Ureter (tissue), 1 donor: ENCODE measurements at regions not wholly inside any gene's neighbourhood (a gene's known extent, or its start where the extent isn't known, plus 50 kb on each side); places are given as distances from the start of the nearest gene placed in this dataset.
"Not testable (repeated sequence)": the region's sequence is repeated elsewhere in the genome, so short reads cannot be mapped to it uniquely, and the experiment has no call there.

Experiments used
- DNase-seq: peaks from one replicate; pipeline ENCODE4 v3.0.0-alpha.2; 2020; ENCODE audit warnings: low spot score
- donor health status: DM: yes; HTN: yes; CAD: no.

DNA sequence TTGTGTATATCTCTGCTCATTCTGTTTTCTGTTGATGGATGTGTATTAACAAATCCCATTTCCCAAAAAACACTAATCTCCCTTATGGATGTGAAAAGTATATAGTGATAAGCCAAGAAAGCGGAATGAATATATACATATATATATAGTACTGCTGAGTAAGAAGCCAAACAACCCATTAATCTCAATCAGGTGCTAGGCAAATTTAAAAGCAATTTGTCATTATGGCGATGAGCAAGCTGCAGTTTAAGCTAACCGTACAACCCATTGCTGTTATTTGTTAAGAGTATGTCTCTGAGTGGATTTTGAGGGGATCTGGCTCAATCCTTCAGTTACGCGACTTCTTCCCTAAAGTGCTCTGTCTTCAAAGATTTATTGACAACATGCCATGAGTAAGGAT is 640.4 kb upstream of the ARRDC3 start:
- no peak for DNase-seq

DNA sequence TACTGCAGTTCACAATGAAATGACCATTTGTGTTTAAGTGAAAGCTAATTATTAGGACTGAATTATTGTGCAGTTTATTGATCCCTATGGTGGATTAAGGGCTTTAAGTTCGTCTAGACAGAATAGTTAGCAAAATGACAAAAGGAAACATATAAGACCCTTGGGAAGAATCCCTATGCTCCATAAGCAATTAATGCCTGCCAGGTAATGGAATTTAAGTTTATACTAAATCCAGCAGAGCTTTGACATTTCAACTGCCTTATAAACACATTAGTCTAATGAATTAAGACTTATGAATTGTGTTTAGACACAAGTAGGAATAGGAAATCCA is 640.0 kb upstream of the ARRDC3 start:
- no peak for DNase-seq

DNA sequence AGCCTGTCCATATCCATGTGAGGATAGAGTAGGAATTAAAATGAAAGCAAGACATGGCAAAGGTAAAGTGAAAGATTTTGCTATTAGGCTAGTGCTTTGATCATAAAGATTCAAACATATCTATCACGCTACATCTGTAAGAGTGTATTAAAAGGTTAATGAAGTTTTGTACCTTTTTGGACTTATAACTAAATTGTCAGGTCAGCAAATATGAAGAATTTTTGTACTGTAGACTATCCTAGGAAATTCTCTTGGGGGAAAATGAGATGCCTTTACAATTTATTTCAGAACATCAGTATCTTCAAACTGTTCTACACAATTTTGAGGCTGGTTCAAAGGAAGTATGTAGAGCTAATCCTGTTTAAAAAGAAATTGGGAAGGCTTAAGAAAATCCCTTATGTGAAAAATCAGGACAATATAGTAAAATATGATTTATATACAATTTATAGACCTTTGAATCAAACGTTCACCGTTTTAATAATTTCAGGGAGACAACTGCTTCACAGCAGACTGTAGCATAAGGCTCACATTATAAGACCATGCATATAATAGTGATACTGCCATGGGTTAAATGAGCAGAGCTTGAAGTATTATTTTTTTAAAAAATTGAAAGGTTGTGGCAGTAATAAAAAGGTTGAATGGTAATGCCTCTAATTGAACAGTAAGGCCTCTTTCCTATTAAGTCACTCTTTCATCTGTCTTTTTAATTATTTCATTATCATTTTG is 639.5 kb upstream of the ARRDC3 start:
- no peak for DNase-seq

DNA sequence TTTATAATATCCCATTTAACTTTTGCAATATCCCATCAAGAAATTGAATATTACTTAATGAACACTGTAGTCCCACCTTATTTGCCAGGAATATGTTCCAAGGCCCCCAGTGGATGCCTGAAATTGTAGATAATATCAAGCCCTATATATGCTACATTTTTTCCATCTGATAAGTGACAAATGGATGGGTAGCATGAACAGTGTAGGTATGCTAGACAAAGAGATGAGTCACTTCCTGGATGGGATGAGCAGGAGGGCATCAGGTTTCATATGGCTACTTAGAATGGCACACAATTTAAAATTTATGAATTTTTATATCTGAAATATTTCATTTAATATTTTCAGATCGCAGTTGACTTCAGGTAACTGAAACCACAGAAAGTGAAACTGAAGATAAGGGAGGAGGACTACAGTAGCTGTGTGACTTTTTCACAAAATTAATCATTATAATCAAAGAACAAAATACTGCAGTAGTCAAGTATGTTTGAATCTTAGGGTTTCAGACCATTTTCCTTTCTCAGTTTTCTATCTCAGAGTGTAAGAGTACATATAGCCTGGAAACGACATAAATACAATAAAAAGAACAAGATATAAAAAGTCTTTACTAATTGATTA is 636.4 kb upstream of the ARRDC3 start:
- DNase-seq: no peak

DNA sequence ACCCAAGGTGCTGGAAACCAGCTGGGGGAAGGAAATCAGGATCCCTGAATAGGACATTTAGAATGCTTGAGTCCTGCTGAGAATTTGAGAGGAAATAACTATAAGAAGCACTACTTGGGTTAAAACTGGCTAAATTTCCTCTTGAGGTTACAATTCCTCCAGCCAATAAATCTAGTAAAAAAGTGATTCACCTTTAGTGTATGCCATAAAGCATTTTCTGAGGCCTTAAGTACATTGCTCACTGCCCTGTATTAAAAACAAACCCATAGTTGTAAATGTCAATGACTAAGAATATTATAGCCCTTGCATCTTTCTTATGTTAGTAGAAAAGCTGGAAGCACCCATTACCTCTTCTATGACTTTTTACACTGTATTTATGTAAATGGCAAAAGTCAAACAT is 634.7 kb upstream of the ARRDC3 start:
- no peak for DNase-seq

DNA sequence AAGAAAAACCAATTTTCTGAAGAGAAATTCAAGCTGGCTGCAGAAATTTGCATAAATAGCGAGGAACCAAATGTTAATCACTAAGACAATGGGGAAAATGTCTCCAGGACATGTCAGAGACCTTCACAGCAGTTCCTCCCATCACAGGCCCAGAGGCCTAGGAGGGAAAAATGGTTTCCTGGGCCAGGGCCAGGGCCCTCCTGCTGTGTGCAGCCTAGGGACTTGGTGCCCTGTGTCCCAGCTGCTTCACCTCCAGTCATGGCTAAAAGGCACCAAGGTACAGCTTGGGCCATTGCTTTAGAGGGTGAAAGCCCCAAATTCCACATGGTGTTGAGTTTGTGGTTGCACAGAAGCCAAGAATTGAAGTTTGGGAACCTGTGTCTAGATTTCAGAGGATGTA is 628.7 kb upstream of the ARRDC3 start:
- not testable (repeated sequence) for DNase-seq

DNA sequence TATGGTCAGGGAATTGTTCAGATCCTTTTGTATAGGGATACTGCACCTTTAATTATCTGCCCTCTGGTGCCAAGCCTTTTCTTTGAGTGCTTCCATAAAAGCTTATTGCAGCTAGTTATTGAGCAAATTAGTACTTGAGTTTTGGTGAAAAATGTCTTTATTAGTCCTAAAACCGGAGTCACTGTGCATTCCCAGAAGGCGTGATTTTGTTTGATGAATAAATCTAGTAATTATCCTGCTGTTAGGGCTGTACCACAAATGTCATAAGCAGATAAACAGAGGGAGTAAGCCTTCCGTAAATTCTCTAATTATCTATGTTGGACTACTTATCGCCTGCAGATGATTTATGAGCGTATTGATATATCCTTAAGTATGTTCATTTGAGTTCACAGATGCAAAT is 620.7 kb upstream of the ARRDC3 start:
- no peak for DNase-seq

DNA sequence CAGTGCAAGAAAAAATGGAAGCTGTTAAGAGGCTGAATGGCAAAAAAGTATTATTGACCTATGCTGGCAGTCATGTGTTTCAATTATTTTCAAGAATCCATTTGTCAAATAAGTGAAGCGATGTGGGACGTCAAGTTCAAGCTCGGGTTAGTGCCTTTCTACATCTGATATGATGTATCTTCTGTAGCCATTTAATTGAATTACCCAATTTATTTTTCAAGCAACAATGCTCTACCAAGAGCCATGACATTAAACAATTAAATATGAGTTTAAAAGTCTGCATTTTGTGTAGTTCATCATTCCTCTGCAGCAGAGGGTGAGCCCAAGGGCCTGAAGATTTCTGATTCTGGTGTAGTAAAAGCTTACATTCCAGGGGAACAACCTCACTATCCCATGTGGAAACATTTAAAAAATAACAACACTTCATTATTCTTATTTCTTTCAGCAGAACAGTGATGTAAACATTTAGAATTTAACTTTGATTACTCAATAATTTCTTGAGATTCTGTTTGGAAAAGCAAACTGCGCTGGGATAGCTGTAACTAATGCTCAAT is 619.7 kb upstream of the ARRDC3 start:
- no peak for DNase-seq

DNA sequence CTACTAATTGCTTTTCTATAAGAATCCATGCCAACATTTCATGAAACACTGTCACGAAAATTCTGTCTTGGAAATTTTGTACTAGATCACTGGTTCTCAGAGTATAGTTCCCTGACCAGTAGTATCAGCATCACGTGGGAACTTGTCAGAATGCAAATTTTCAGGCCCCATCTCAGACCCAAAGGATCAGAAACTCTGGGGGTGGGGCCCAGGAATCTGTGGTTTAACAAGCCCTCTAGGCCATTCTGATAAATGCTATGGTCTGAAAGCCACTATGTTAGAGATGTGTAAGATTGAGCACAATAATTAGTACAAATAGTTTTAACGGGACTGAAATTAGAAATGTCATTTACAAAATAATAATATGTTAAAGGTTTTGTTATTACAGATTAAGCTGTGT is 615.7 kb upstream of the ARRDC3 start:
- DNase-seq: no peak

DNA sequence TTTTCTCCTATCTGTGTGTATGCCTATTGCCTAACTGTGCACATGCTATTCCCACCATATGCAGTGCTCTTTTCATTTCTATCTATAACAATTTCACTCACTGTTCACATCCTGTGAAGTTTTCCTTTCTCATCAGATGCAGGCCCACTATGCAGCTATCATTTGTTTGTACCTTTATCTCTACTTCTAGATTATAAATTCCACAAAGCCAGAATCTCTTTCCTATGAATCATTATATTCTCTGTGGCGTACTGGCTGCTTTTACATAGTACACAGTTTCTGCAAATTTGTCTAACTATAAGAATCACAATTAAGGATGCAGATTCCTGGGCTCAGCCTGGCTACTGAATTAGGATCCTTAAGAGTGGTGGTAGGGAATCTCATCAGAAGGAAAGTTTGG is 600.8 kb upstream of the ARRDC3 start:
- DNase-seq: no peak

DNA sequence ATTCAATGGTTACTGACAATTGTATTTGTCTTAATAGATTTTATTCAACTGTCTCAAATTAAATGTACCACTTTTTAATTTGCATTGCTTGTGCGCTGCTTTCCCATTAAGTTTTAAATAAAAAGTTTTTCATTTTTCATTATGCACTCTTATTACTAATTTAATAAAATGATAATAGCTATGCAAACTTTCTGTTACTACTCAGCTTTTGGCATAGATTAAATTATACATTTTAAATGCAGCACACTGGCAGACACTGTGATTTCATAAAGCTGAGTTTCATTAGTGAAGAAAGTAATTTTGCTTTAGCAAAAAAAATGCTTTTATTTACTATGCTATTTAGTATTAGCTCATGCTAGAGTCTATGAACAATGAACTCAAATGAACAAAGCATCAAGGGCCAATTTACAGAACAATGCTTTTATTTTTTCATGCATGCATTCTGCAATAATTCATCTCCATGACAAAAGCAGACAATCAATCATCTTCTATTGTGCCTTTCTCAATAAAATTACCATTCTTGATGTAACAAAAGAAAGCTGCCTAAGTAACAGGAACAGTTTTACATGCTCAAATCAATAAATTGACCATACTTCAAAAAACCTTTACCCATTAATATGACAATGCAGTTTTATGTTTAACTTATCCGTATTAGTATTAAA is 595.2 kb upstream of the ARRDC3 start:
- no peak for DNase-seq

DNA sequence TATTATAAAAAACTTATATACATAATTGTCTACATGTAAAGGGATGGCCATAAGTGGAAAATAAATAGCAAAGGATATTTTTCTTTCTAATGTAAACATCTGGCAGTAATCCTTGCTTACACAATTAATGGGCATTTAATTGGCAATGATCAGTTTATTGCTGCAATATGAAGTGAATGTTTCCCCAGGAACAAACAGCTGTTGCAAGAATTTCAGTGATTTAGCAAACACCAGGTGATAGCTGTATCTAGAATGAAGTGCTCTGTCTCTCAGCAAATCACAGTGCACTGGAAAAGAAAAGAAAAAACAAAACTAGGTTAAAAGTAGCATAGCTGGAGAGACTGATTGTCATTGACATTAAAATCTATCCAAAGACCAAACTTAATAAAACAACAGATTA is 594.5 kb upstream of the ARRDC3 start:
- DNase-seq: no peak

DNA sequence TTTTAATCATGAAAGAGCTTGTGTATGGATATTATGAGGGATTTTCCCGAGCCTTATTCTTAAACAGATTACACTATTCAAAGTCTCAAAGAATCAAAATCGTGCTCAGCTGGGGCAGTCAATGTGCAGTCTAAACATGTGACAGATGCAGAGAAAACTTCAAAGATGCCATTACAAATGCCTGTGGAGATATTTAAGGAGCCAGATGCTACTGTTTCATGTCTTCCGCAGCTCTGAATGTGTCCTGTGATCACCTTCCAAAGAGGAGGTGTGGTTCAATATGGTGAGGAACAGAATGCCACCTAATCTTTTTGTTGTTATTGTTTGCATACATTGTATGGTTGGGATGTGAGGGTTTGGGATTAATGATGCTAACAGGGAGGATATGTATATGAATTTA is 593.3 kb upstream of the ARRDC3 start:
- no peak for DNase-seq

DNA sequence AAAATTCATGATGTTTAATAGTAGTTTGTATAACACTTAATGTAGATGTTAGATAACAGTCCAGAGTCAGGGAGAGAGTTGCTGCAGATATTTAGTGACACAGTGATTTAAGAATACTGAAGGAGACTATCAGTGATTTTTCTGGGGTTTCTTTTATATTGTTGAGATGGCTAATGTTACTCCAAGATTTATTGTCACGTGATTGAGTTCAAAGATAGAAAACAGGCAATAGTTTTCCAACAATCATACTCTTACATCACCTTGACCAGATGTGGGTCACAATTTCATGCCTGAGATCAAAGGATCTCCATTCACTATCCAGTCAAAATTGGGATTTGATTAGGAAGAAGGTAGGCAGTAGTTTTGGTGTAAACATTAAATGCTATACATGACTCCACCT is 580.0 kb upstream of the ARRDC3 start:
- no peak for DNase-seq

DNA sequence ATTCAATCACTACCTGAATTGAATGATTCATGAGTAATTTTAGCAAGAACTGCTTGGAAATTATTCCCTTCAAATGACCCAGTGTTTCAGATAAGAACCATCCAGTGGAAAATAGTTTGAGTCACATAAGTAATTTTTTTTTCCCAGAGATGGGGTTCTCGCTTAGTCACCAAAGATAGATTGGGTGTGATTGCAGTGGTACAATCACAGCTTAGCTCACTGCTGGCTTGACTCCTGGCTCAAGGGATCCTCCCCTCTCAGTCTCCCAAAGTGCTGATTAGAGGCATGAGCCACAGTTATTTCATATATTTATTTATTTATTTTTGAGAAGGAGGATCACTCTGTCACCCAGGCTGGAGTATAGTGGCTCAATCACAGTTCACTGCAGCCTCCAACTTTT is 574.5 kb upstream of the ARRDC3 start:
- DNase-seq: no peak

DNA sequence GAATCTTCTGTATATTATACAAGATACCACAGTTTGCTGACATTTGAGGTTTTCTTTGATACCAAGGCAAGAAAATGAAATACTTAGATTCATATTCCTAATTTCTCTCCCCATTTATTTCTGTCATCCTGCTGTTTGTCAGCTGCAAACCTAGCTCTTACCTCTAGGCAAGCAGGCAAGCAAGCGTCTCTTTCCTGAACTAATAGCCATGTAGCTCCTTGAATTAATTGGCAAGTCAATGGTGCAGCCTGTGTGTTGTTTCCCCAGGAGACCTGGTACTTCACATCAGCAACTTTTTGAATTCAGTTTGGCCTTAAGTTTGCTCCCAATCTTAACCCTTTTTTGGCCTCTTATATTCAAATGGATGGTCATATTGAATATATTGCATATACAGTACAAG is 573.6 kb upstream of the ARRDC3 start:
- DNase-seq: no peak

DNA sequence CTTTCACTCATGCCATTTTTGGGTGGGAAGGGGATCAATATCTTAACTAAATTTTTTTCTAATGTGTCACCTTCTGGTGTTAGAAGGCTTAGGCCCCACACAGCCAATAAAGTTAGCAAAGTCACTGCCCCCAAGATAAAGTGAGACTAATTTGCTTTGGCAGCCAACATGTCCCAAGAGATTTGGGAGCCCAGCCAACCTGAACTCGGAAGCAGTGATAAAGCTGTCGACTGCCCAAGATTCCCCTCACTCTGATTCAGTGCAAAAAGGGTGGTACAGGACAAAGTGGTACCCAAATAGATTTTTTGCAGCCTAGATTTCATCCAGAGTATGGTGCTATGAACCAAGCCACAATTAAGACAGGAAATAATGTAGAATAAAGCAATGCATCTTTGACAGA is 572.5 kb upstream of the ARRDC3 start:
- no peak for DNase-seq

DNA sequence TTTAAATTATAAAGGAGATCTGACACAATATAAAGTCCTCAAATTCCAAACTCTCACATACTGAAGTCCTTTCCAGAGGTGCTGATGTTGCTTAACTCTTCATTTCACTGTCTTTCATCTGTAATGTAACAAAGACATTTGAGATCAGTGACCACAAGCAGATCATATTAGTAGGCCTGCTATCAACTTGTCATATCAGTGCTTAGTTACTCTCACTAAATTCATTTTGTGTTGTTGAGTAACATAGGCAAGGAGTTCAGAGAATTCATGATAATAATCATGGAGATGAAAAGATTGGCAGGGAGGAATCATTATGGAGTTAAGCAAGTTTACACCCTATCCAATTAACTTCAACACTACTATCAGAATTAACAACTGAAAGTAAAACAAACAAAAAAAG is 571.0 kb upstream of the ARRDC3 start:
- DNase-seq: no peak

DNA sequence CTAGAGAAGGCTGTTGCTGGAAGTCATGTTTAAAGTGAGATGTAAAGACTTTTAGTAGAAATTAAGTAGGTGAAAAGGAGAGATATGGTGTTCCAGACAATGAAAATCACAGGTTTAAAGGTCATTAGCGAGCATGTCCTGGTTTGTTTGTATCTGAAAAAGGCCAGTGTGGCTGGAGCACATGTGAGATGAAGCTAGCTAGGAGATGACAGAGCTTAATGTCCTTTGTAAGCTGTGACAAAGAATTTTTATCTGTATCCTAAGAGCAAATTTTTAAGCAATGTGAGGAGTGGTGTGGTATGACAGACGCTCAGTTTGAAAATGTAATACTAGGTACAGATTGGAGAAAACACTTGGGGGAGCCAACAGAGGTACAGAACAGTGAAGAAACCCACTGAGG is 567.2 kb upstream of the ARRDC3 start:
- no peak for DNase-seq

DNA sequence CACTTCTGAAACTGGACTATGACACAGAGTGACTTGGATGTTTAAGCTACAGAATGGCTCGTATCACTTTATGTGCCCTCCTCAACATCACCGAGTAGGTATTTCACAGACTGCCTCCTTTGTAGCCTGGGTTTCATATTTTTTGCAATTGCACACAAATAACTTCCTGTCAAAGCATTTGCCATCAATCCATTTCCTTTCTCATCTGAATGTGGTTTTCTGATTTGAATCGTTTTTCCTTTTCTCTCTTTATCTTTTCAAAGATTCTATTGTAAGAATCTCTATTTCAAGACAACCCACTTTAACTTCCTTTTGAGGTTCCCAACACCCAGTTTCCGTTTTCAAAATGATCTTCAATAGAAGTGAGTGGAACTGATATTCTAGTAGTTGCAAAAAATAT is 563.8 kb upstream of the ARRDC3 start:
- no peak for DNase-seq

DNA sequence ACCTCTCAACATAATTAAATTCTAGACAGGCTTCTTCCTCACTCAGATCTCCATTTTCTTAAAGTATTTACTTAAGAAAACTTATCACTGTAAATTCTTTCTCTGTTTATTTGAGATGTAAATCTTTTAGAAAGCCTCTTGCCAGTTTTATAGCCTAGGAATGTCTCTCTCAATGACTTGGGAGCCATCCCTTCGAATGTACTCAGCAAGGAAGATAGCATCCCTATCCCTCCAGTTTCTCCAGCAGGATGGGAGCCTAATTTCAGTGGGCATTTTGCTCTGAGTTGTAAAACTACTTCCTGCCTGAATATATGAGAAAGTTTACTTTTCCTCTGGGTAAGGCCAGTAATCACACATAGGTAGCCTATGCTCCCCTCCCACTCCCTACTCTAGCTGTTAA is 558.5 kb upstream of the ARRDC3 start:
- no peak for DNase-seq

DNA sequence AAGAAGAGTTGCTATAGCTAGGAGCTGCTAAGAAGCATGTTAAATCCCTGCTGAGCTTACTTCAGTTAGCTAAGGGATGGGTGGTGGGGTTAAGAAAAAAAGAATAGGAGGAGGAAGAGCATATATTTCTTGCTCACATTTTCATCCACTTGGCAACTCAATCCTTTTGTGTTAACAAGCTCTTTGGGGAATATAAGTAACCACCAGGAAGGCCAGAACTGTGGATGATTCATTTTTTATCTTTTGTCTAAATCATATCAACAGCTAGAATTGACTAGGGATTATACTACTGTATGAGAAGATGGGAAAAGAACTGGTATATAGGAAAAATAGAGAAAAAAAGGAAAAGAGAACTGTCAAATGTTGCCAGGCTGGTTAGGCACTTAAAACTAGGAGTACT is 555.3 kb upstream of the ARRDC3 start:
- DNase-seq: no peak

DNA sequence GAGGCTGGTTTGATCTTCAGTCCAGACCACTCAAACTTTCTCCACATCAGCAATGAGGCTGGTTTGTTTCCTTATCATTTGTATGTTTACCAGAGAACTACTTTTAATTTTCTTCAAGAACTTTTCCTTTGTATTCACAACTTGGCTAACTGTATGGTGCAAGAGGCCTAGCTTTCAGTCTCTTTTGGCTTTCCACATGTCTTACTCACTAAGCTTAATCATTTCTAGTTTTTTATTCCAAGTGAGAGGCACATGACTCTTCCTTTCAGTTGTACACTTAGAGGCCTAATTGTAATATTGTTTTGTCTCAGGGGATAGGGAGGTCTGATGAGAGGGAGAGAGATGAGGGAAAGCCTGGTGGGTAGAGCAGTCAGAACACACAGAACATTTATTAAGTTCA is 554.0 kb upstream of the ARRDC3 start:
- DNase-seq: no peak

DNA sequence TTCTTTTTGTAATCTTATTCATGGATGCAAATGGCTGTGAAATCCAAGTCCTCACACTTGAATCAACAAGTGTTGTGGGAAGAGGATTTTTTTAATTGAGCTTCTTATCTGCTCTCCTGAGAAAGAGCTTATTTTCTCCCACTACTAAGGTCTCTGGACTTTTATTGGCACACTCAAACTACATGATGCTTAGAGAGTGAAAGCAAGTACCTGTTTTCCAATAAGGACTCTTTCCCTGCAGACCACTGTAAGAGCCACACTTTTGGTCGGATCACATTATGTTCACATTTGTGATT is 546.4 kb upstream of the ARRDC3 start:
- no peak for DNase-seq
